Astrocyte (in vitro differentiated cells and primary cell): ENCODE measurements at regions not wholly inside any gene's neighbourhood (a gene's known extent, or its start where the extent isn't known, plus 50 kb on each side); places are given as distances from the start of the nearest gene placed in this dataset.

ENCODE experiments used
- EZH2 ChIP-seq: IDR thresholded peaks from 2 replicates; pipeline ENCODE4 v1.6.1; 2012; ENCODE audit warnings: mild to moderate bottlenecking, low read length, inconsistent platforms; ENCODE audit not compliant: insufficient read depth
- TF ChIP-seq, protein P1 (sequence below): IDR thresholded peaks from 2 replicates; pipeline ENCODE4 v1.5.1; 2011; ENCODE audit warnings: low read depth, mild to moderate bottlenecking, inconsistent platforms, low read length, moderate library complexity; ENCODE audit not compliant: insufficient read depth

DNA sequence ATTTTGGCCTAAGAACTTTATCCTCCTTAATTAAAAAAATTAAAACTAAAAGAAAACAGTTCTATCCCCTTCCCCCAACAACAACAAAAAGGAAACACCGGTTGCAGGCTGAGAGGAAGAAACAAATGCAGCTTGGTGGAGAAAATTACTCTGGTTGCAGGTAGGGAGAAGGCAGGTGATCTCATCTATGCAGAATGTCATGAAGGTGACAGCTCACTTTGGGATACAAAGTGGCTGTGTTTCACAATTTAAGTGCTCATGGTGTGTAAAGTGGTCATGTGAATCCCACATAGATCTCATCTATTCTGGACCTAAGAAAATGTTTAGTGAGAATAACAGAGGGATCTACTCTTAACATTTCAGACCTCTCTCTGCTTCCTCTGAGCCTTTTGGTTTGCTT is 219.7 kb upstream of the PKP2 start:
- TF ChIP-seq, protein P1, sequence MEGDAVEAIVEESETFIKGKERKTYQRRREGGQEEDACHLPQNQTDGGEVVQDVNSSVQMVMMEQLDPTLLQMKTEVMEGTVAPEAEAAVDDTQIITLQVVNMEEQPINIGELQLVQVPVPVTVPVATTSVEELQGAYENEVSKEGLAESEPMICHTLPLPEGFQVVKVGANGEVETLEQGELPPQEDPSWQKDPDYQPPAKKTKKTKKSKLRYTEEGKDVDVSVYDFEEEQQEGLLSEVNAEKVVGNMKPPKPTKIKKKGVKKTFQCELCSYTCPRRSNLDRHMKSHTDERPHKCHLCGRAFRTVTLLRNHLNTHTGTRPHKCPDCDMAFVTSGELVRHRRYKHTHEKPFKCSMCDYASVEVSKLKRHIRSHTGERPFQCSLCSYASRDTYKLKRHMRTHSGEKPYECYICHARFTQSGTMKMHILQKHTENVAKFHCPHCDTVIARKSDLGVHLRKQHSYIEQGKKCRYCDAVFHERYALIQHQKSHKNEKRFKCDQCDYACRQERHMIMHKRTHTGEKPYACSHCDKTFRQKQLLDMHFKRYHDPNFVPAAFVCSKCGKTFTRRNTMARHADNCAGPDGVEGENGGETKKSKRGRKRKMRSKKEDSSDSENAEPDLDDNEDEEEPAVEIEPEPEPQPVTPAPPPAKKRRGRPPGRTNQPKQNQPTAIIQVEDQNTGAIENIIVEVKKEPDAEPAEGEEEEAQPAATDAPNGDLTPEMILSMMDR: no peak
- TF ChIP-seq EZH2: no peak
